Left kidney (tissue), 1 donor: ENCODE measurements at regions not wholly inside any gene's neighbourhood (a gene's known extent, or its start where the extent isn't known, plus 50 kb on each side); places are given as distances from the start of the nearest gene placed in this dataset.
"Not testable (repeated sequence)": the region's sequence is repeated elsewhere in the genome, so short reads cannot be mapped to it uniquely, and the experiment has no call there.

Source experiments
- DNase-seq: peaks from one replicate; pipeline ENCODE4 v3.0.0-alpha.2; 2013

DNA sequence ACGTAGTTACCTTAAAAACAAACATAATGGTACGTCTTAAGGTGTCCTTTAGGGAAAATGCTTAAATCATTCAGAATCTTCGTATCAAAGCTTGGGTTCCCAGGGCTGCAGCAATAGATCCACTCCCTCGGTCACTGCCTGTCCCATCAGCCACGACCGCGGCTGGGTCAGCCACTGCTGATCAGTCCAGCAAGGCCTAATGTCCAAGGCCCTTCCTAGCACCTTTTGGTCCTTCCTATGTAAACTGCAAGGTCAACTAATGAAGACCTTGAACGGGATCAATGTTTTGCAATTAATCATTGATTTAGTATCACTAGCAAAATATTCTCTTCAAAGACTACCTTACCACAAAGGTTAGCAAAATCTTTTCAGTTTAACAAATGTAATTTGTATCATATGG is 122.2 kb upstream of the IGF1R start:
- no peak for DNase-seq

DNA sequence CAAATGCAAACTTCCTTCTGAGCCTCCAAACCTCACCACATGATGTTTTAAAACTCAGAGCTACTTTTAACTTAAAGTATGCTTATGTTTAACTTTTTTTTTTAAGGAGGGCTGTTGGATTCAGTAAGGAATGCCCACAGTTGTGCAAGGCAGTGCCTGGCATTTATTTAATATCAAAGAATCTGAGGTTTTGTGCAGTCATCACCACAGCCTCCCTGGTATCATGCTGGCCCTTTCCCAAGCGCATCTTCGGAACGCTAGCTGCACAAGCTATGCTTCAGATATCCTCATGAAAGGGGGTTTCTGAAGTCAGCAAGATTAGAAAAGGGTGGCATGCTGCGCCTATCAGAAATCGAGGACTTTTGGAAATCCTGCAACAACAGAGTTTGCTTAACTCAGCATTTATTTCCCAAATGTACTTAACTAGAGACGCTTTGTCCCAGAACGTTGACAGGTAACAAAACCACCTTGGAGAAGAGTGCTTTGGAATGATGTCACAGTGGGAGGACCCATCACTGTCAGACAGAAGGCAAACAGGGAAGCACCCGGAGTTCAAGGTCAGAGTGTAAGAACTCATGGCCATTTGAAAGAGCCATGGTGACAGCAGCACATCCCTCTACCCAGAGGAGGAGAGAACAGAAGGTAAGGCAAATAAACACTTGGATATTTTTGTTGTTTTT is 120.2 kb upstream of the IGF1R start:
- DNase-seq: no peak

GRCh38 chr15:98529205-98530145 is 118.9 kb upstream of the IGF1R start:
- no peak for DNase-seq

DNA sequence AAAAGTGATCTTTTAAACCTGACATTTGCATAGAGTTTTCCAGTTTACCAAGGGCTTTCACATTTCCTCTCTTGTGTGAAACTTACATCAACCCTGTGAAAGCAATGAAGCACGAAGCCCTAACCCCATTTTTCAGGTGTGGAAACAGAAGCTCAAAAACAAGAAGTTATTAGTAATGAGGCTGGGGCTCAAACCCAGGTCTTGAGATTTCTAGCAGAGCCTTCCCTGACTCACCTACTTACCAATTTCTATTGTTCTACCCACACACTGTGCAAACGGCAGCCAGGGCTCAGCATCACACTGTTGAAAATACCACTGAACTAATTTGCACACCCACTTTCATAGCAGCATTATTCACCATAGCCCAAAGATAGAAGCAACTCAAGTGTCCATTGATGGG is 117.8 kb upstream of the IGF1R start:
- no peak for DNase-seq

DNA sequence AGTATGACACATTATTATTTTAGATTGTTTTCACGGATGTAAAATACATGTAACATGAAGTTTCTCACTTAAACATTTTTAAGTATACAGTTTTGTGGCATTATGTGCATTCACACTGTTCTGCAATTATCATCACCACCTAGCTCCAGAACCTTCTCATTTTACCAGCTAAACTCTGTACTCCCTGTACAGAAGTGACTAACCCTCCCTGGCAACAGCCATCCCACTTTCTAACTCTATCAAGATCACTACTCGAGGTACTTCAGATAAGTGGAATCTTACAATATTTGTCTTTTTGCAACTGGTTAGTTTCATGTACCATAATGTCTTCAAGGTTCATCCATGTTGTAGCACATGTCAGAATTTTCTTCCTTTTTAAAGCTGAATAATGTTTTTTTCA is 116.3 kb upstream of the IGF1R start:
- no peak for DNase-seq

DNA sequence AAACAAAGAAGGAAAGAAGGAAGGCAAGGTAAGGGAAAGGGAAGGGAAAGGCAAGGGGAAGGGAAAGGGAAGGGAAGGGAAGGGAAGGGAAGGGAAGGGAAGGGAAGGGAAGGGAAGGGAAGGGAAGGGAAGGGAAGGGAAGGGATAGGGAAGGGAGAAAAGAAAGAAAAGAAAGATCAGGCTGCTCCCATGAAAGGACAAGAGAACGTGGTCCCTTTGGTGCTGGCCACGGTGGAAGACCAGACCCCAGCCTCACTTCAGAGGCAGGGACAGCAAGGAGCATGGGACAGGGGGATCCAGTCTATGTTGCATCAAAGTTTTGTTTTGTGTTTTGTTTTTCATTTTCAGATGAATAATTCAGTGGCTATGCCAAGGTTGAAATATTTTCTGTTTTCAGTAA is 111.4 kb upstream of the IGF1R start:
- no peak for DNase-seq

DNA sequence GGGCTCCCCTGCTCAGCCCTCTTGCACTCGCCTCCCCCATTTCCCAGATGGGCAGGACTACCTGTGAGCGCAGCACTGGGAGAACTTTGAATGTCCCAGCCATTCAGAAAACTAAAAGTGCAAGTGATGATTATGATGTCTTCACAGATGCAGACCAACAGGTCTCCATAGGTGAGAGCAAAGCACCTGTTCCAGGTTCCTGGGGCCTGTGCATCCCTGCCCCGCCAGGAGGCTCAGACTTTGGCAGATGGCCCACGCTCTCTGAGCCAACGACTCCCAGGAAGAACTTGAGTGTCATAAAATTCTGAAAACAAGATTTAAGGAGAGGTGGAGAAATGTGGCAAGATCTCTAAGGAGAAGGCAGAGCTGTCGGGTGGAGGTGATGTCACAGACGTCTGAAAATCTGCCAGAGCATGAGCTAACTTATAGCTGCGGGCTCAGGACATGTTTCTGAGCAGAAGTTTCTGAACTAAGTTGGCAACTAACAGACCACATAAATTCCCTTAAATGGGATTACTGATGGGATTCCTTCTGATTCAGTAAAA is 110.8 kb upstream of the IGF1R start:
- no peak for DNase-seq

DNA sequence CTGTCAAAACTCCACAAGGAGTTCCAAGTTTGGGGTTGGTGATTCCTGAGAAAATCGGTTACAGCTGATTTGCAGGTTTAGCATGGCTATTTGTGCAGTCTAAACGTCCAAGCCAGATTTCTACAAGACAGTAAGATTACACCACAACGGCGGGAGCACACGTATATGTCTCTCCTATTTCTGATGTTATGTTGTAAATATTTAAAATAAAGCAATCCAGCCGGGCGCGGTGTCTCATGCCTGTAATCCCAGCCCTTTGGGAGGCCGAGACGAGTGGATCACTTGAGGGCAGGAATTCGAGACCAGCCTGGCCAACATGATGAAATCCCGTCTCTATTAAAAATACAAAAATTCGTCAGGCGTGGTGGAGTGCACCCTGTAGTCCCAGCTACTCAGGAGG is 106.8 kb upstream of the IGF1R start:
- no peak for DNase-seq

DNA sequence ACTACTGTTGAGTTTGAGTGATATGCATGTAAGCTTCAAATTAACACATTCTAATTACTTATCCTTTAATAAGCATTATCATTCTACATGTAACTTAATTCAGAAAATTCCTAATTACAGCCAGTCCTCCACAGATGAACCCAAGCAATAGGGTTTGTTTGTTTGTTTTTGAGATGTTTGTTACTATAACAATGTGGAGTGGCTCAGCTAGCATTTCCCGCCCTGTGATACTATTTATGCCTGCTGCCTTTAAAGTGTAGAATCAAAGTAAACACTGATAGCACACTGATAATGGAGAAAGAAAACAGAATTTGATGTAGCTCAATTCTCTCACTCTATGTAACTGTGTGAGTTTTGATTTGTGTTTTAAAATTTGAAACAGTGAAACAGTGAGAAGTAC is 105.1 kb upstream of the IGF1R start:
- DNase-seq: no peak

DNA sequence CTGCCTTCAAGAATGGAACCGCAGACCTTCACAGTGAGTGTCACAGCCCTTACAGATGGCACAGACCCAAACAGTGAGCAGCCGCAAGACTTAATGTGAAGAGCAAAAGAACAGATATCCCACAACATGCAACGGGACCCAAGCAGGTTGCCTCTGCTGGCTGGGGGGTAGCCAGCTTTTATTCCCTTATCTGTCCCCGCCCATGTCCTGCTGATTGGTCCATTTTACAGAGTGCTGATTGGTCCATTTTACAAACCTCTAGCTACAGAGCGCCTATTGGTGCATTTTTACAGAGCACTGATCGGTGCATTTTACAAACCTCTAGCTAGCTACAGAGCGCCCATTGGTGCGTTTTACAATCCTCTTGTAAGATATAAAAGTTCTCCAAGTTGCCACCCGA is 102.0 kb upstream of the IGF1R start:
- DNase-seq: no peak

DNA sequence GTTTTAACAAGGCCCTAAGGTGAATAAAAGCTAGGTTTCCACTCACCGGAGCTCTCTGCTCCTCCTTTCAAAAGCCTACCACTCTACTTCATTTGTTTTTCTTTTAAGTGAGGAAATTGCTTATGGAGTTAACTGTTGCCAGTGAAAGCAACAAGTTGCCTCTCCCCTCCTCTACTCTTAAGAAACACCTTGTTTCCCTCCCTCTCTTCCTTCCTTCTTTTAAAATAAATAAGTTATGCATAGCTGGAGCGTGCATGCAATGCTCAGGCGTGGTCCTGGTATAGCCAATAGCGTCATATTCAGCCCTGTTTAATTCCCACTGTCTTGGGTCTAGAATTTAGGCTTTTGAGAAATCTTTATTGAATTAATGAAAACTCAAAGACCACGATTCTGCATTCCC is 101.1 kb upstream of the IGF1R start:
- no peak for DNase-seq

DNA sequence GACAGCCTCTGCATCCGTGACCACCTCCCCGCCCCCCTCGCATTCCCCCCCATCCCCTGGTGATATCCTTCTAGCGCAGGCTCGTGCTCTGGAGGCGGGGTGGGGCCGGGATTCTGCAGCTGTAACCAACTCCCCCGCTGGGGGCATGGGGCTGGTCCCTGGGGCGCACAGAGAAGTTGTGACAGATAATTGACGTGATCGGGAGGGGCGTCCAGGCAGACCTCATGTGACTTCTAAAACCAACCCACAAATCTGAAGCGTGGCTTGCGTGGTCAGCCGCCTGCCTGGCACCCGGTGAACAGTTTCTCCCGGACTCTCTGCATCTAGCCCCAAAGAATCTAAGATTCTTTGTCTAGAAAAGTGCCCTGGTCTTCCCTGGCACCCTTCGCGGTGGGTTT is 100.6 kb upstream of the IGF1R start:
- no peak for DNase-seq

DNA sequence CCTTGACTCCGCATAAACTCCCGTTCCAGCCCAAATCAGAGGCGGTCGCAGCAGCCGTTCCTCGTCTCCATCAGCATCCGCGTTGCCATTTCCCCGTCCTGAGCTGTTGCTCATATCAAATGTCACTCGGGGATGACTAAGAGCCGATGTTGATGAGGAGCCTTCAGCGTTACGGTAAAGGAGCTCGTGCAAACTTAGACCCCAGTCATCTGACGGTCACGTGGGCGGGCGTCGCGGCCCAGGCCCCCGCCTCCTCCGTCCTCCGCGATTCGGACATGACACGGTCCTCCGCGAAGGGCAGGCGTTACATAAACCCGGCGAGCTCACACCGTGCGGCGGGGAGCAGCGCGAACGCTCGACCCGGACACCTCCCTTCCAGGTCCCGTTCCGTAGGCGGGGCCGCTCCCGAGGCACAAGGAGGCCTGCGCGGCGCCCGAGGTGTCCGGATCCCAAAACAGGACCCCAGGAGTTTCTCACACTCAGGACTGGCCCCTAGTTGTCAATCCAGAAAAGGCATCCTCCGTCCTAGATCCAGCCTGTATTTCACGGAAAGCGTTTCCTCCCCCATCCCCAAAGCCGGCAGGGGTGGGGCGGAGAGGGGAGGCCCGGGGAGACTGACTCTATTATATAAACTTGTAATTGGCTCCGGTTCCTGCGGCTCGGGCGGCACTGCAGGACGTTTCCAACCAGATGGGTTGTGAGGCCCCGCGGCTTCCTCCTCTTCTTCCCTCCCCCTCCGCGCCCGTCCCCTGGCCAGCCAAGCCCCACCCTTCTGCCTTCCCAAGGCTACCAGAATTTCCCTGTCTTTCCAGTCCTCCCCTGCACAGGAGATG is 100.0 kb upstream of the IGF1R start:
- DNase-seq: peak; percentile 69

- no peak for DNase-seq
Measured at GRCh38 chr15:98549003-98549402, 99.3 kb upstream of the IGF1R start.

DNA sequence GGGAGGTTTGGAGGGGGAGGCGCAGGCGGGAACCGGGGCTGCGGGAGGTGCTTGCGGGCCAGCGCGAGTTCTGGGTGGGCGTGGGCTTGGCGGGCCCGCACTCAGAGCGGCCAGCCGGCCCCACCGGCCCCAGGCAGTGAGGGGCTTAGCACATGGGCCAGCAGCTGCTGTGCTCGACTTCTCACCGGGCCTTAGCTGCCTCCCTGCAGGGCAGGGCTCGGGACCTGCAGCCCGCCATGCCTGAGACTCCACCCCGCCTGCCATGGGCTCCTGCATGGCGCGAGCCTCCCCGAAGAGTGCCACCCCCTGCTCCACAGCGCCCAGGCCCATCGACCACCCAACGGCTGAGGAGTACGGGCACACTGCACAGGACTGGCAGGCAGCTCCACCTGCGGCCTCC is 98.6 kb upstream of the IGF1R start:
- DNase-seq: no peak

DNA sequence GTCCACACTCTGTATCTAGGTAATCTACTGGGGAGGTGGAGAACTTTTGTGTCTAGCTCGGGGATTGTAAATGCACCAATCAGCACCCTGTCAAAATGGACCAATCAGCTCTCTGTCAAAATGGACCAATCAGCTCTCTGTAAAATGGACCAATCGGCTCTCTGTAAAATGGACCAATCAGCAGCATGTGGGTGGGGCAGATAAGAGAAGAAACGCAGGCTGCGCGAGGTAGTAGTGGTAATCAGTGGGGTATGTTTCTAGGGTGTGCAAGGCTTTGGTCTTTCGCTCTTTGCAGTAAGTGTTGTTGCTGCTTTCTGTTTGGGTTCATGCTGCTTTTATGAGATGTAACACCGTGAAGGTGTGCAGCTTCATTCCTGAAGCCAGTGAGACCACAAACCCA is 98.0 kb upstream of the IGF1R start:
- not testable (repeated sequence) for DNase-seq

DNA sequence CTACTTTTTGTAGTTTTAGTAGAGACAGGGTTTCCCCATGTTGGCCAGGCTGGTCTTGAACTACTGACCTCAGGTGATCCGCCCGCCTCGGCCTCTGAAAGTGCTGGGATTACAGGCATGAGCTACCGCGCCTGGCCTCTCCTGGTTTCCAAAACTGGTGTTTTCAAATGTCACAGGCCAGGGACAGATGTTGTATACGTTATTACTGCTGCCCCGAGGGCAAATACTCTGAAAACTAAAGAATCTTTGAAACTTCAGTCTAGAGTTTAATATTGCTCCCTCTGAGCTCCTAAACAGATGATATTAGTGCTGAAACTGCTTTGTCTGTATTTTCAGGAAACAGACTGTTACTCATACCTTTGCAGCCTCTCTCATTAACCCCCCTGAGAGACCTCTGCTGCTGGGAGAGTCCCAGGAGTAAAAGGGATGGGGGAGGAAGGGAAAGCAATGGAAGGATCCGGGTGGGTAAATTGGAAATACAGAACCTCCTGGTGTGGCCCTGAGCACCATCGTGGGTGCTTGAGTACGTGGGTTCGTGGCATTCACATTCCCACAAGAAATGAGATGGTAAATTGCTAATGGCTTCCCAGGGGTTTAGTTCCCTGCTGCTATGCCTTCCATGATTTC is 96.3 kb upstream of the IGF1R start:
- no peak for DNase-seq

DNA sequence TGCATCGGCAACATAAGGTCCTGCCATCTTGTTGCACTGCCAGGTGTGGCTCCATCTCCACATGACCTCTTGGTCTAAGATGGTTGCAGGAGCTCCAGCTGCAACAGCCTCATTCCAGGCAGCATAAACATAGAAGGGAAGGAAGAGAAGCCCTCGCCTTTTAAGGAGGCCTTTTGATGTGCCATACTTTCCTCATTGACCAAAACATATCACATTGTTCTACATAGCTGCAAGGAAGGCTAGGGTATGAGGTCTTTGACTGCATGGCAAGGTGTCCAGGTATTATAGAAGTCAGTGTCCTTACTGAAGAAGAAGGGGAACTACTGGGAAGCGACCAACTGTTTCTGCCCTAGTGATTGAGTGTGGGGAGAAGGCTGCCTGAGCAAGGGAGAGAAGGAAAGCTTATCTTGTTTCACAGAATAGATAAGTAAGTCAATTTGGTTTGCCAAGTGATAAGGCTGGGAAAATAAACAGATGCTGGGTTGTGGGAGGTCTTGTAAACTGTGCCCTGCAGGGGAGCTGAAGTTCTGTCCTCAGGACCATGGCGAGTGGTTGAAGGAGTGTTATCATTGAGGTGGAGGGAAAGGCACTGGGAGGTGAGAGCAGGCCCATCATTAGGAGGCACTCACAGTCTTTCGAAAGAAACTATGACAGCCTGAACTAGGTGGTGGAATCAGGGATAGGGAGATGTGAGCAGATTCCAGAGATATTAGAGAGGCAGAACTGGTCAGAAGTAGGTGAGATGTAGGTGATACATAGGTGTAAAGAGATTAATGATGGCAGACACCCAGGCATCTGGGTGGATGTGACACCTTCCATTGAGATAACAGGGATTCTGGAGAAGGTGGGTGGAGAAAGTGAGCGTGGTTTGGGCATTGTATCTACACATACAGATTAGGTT is 93.8 kb upstream of the IGF1R start:
- no peak for DNase-seq

DNA sequence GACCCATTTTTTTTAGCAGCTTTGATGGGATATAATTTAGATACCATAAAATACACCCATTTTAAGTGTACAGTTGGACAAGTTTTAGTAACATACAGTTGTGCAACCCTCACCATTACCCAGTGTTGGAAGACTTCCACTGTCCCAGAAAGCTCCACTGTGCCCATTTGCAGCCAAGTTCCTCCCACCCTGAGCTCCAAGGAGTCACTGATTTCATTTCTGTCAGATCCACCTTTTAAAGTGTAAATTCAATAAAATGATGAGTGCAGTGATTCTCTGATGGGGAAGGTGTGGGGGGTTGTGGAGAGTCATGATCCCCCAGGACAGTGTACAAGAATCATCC is 93.2 kb upstream of the IGF1R start:
- no peak for DNase-seq

GRCh38 chr15:98556321-98556720 is 92.0 kb upstream of the IGF1R start:
- DNase-seq: no peak

GRCh38 chr15:98560338-98560737 is 88.0 kb upstream of the IGF1R start:
- DNase-seq: no peak
